ENCODE measurements at regions not wholly inside any gene's neighbourhood (a gene's known extent, or its start where the extent isn't known, plus 50 kb on each side); places are given as distances from the start of the nearest gene placed in this dataset.

GRCh38 chr3:99236576-99236975 is 335.1 kb upstream of the DCBLD2 start:
- Mint-ChIP-seq H3K9me3 (ENCODE audit: unreplicated experiment) (peaks cover 7% of the 10 kb centered on the region), H3K36me3 (ENCODE audit: insufficient read depth, unreplicated experiment) (no peaks in the 10 kb centered on the region), H3K27me3 (ENCODE audit: insufficient read depth, unreplicated experiment) (no peaks in the 10 kb centered on the region), H3K4me3 (ENCODE audit: unreplicated experiment) (no peak overlapping the region), H3K27ac (ENCODE audit: low read depth, unreplicated experiment) (peak overlapping the region; percentile 61), H3K4me1 (ENCODE audit: insufficient read depth, unreplicated experiment) (peaks cover 15% of the 10 kb centered on the region)
- POLR2A ChIA-PET, result interaction anchor here (1.0 kb wide), 1 partner anchor 18 kb away, joined by 3 read pairs; no protein-coding TSS in a partner anchor
- DNase-seq (ENCODE audit: unreplicated experiment), result no peak
- TF ChIP-seq CTCF (IDR thresholded peaks at IDR 0.05; ENCODE audit: unreplicated experiment), result no peak
- no TSS peak for BruUV-seq (replicated peaks)
- CTCF ChIA-PET, result no interaction called here
- intact Hi-C loops (cut with micrococcal nuclease), result no loop called here

- BruUV-seq (replicated peaks), result no TSS peak
- DNase-seq (ENCODE audit: unreplicated experiment), result no peak
- Mint-ChIP-seq H3K36me3 (ENCODE audit: insufficient read depth, unreplicated experiment) (no peaks in the 10 kb centered on the region), H3K27ac (ENCODE audit: low read depth, unreplicated experiment) (no peak overlapping the region), H3K27me3 (ENCODE audit: insufficient read depth, unreplicated experiment) (no peaks in the 10 kb centered on the region), H3K4me3 (ENCODE audit: unreplicated experiment) (no peak overlapping the region), H3K4me1 (ENCODE audit: insufficient read depth, unreplicated experiment) (peaks cover 6% of the 10 kb centered on the region), H3K9me3 (ENCODE audit: unreplicated experiment) (peaks cover 7% of the 10 kb centered on the region)
- ChIA-PET CTCF (interaction anchor here (0.6 to 0.7 kb wide), 3 partner anchors 23 to 530 kb away, joined by 3 read pairs; no protein-coding TSS in a partner anchor), POLR2A (interaction anchor here (1.1 to 1.6 kb wide), 2 partner anchors 9 to 16 kb away, joined by 3 to 4 read pairs; no protein-coding TSS in a partner anchor)
- intact Hi-C loops (cut with micrococcal nuclease), result no loop called here
- TF ChIP-seq CTCF (IDR thresholded peaks at IDR 0.05; ENCODE audit: unreplicated experiment), result no peak
These were observed 331.2 kb upstream of the DCBLD2 start for GRCh38 chr3:99232696-99233095.

- Mint-ChIP-seq H3K9me3 (ENCODE audit: unreplicated experiment) (peaks cover 16% of the 10 kb centered on the region), H3K36me3 (ENCODE audit: insufficient read depth, unreplicated experiment) (no peaks in the 10 kb centered on the region), H3K27me3 (ENCODE audit: insufficient read depth, unreplicated experiment) (no peaks in the 10 kb centered on the region), H3K4me1 (ENCODE audit: insufficient read depth, unreplicated experiment) (no peaks in the 10 kb centered on the region), H3K4me3 (ENCODE audit: unreplicated experiment) (no peak overlapping the region), H3K27ac (ENCODE audit: low read depth, unreplicated experiment) (no peak overlapping the region)
- intact Hi-C loops (cut with micrococcal nuclease), result loop anchor here (10.0 kb wide), 1 partner anchor 56 kb away; no protein-coding TSS in a partner anchor
- no peak for TF ChIP-seq CTCF (IDR thresholded peaks at IDR 0.05; ENCODE audit: unreplicated experiment)
- CTCF ChIA-PET, result no interaction called here
- no peak for DNase-seq (ENCODE audit: unreplicated experiment)
- BruUV-seq (replicated peaks), result no TSS peak
- POLR2A ChIA-PET, result interaction anchor here (0.9 kb wide), 1 partner anchor 18 kb away, joined by 3 read pairs; no protein-coding TSS in a partner anchor
These were observed 317.0 kb upstream of the DCBLD2 start for GRCh38 chr3:99218468-99218867.

- ChIA-PET CTCF (interaction anchor here (0.7 to 1.5 kb wide), 3 partner anchors 13 to 320 kb away, joined by 3 to 5 read pairs (median 4); no protein-coding TSS in a partner anchor), POLR2A (no interaction called here)
- no peaks in the 10 kb centered on the region for H3K4me1 Mint-ChIP-seq (ENCODE audit: insufficient read depth, unreplicated experiment)
- BruUV-seq (replicated peaks), result no TSS peak
- no peaks in the 10 kb centered on the region for H3K27me3 Mint-ChIP-seq (ENCODE audit: insufficient read depth, unreplicated experiment)
- H3K27ac Mint-ChIP-seq (ENCODE audit: low read depth, unreplicated experiment), result no peak overlapping the region
- no peak for DNase-seq (ENCODE audit: unreplicated experiment)
- intact Hi-C loops (cut with micrococcal nuclease), result loop anchor here (10.0 kb wide), 1 partner anchor 62 kb away; no protein-coding TSS in a partner anchor
- TF ChIP-seq CTCF (IDR thresholded peaks at IDR 0.05; ENCODE audit: unreplicated experiment), result no peak
- H3K9me3 Mint-ChIP-seq (ENCODE audit: unreplicated experiment), result peaks cover 8% of the 10 kb centered on the region
- H3K4me3 Mint-ChIP-seq (ENCODE audit: unreplicated experiment), result no peak overlapping the region
- H3K36me3 Mint-ChIP-seq (ENCODE audit: insufficient read depth, unreplicated experiment), result no peaks in the 10 kb centered on the region
These were observed 311.5 kb upstream of the DCBLD2 start for GRCh38 chr3:99212969-99213368.

All from MCF 10A (cell line).